HG02938 (cell line): ENCODE measurements at regions not wholly inside any gene's neighbourhood (a gene's known extent, or its start where the extent isn't known, plus 50 kb on each side); places are given as distances from the start of the nearest gene placed in this dataset.

Source experiments
- ATAC-seq: cut with Tn5 transposase; IDR thresholded peaks from one replicate; pipeline ENCODE4 v1.9.1; 2021; ENCODE audit warnings: mild to moderate bottlenecking, moderate library complexity; ENCODE audit not compliant: unreplicated experiment

DNA sequence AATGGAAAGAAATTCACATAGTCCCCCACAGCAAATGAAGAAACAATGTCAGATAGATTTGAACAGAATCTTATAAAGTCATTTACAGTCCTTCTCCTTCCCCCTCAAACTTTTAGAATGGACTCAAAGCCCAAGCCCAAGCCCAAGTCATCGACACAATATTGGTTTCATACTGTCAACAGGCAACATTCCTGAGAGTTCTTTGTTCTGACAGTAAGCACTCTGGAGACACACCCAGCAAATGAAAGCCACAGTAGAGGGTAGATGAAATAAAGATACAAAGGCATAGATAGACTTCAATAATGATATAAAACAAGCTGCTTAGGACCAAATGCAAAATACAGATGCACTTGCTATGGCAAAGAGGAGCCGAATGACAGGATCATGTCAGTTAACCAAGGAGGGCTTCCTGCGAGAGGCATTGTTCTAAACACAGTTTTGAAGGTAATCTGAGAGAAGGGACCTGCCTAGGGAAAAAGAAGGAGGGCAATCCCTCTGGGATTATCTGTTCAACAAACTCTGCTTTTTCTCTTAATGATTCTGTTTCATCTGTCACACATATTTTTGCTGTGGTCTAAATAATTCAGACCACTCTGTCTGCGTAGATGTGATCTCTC is 97.1 kb upstream of the MAP4K3 start:
- no peak for ATAC-seq

DNA sequence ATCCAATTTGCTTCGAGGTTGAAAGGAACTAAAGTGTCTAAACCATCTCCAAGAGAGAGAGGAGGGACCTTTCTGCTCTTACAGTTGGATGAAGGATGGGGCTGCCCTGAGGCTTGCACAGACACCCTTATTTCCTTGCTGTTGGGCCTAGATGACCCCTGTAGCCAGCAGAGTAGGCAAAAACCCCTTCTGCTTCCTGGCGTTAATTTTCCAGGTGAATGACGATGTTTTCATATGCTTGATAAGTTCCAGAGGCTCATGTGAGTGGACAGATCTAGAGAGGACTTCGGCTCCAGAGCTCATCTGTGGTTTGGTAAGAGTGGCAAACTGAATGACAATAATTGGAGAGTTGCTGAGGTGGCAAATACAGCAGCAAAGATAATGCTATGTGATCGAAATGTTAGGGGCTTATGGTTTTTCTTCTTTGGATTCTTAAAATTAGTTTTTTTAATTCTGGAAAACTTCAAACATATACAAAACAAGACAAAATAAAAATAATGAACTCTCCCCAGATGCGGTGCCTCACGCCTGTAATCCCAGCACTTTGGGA is 98.6 kb upstream of the MAP4K3 start:
- ATAC-seq, result no peak

DNA sequence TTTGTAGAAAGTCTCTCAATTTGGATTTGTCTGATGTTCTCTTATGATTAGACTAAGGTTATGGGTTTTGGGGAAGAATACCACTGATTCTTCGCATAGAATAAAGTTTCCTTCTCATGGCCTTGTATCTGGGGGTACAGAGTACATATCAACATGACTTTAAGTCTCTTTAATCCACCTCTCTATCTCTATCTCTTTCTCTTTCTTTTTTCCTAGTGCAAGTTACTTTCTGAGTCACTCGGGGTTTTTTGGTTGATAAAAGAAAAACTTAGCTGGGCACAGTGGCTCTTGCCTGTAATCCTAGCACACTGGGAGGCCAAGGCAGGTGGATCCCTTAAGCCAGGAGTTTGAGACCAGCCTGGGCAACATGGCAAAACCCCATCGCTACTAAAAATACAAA is 100.1 kb upstream of the MAP4K3 start:
- no peak for ATAC-seq

DNA sequence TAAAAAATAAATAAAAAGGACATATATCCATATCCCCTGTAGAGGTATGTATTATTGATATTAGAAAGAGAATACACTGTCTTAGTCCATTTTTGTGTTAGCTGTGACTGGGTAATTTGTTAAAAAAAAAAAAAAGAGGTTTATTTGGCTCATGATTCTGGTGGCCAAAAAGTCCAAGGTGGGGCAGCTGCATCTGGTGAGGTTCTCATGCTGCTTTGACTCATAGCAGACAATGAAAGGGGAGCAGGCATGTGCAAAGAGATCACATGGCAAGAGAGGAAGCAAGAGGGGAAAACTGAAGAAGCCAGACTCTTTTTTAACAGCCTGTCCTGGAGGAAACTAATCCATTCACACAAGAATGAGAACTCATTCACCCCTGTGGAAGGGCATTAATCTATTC is 101.6 kb upstream of the MAP4K3 start:
- ATAC-seq, result no peak

DNA sequence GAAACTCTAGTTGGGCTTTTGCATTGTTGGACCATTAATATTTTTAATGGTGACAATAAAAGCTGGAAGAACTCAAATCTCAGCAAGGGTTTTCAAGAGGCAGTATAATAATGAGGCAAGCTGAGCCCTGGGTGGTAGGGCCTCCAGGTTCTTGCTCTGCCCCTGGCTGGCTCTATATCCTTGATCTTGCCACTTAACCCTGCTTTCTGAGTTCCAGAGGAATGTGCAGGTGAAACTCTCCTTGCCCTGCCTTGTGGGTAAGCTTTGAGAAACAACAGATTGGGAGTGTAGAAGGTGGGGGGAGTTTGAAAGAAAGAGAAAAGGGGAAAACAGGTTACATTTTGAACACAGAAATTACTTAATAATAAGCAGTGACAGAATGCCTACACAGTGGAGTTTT is 103.3 kb upstream of the MAP4K3 start:
- no peak for ATAC-seq

DNA sequence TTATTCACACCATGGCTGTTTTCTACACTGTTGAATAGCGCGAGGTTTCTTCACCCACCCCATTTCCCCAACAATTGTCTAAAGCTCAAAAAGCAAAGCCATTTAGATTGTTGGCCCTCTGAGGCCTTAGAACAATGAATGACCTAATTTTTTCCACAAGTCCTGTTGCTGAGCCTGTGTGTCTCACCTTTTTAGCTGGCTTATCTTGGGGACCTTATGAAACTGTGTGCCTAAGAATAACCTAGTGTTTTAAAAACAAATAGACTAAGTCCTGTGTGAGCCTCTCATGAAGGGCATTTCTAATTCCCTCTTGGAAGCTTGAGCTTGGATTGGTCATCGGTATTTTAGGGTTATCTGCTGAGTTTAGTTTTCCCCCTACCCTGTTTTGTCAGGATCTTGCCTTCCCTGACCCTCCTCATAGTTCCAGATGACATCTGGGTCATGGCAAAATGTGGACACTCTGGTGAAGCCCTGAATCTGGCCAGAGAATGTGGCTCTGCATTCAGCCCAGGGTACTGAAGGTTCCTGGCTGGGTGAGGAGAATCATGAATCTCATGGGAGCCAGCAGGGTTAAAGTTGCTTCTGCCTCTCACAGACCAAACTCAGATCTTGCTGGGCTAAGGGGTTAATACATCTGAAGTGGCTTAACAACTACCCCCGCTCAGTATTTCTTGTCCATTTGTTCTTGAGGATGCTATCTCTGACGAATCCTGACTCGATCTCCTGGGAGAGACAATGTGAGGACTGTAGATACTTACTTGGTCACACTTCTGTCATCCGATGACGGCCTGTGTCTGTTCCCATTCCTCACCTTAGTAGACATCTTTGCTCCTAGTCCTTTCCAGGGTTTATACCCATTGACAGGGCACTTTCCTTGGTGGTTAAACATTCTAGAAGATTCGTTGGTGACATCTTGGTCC is 104.2 kb upstream of the MAP4K3 start:
- ATAC-seq, result no peak

DNA sequence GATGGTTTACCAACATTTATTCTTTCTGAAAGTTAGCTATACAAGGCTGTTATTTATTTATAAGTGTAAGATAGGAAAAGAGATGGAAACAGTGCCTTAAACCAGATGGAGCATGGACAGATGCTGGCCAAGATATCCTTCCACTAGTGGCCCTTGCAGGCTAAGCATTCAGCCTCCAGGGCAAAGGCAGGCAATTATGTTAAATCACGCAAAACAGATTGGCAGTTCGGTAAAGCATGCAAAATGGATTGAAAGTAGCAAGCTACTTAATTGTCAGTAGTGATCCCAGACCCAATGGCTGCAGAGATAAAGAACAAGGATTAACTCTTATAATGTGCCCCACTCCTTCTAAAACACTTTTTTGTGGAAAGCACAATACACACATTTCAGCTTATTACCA is 105.4 kb upstream of the MAP4K3 start:
- ATAC-seq, result no peak

DNA sequence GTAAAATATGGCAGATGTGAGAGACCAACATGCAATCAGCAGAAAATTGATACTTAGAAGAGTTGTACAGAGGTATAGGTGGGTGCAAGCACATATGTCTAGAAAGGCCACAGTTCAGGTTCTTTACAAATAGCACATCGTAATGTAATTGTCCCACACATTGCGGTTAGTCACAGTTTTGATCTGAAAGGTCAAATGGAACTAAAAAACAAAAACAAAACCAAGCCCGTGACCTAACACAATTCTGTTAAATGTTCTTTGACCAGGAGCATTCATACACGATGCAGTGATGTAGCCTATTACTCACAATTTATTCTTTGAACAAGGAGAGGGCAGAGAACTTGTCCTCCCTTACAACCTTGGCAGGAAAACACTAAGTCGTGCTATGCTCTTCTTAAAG is 108.9 kb upstream of the MAP4K3 start:
- ATAC-seq, result no peak

DNA sequence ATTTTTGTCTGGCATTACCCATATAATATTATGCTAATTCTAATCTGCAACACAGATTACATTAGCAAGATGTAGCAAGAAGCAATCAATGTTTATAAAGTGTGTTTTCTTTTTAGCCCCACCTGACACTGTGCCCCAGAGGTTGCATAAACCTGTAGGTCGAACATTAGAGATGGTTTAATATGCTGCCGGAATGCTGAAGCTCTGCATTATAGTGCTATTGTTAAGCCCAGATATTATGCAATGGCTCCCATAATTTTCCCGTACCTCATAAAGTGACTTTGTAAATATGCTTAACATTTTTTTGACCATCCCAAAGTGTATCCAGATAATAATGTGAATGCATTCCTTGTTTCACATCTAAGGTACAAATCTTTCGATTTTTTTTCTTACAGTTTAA is 109.3 kb upstream of the MAP4K3 start:
- no peak for ATAC-seq

DNA sequence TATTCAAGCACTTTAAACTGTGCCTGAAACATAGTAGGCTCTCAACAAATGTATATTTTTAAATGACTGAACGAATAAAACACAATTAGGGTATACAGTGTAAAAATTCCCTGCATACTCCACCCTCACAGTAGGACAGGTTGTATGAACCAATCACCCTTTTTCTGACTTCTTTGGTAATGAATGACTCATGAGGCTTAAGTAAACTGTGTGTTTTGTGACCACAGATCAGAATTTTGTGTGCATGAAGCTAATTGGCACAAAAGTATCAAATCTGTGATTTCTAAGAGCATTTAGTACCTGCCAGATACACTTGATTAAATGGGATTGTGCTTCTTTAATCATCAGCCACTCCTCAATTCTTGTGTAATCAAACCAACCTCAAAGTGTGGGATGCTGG is 109.9 kb upstream of the MAP4K3 start:
- no peak for ATAC-seq

DNA sequence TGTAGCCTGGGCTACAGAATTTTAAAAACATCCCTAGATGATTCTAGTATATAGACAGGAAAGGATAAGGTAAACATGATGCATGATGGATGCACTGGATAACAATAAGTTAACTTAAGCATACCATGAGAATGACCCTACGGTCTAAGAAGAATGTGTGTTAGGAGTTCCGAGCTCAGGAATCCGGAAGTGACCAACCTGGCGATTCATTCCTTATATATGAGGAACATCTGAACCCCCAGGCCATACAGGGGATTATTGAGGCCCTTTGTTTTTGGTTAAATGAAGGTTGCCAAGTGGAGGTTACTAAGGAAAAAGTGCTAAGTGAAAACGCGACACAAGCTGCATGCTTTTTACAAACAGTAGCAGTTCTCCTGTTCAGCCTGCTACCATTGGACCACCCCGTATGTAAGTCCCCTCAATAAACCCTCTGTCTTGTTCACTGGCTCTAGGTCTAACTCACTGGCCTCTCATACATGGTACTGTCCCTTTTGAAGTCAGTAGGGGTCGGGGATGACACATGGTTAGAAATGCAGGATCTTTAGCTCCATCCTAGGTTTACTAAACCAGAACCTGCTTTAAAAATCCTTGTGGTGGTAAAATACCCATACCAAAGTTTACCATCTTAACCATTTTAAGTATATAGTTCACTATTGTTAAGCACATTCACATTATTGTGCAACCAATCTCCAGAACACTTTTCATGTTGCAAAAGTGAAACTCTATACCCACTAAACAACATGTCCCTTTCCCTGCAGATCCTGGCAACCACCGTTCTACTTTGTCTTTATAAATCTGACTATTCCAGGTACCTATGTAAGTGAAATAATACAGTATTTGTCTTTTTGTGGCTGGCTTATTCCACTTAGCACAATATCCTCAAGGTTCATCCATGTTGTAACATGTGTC is 111.0 kb upstream of the MAP4K3 start:
- no peak for ATAC-seq

DNA sequence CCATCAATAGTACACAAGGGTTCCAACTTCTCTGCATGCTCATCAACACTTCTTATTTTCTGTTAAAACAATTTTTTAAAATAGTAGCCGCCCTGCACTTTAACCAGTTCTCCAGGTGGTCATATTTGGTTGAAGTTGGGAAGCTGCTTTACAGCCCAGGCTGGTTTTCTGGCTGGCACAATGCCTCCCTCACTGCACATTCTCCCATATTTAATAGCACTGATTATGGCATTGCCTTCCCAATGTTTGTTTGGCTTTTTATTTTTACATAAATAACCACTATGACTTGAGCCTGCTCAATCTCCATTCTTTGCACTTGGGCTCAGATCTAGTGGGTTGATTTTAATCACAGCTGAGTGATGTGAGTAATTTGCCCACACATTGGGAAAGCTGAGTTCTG is 111.9 kb upstream of the MAP4K3 start:
- no peak for ATAC-seq

DNA sequence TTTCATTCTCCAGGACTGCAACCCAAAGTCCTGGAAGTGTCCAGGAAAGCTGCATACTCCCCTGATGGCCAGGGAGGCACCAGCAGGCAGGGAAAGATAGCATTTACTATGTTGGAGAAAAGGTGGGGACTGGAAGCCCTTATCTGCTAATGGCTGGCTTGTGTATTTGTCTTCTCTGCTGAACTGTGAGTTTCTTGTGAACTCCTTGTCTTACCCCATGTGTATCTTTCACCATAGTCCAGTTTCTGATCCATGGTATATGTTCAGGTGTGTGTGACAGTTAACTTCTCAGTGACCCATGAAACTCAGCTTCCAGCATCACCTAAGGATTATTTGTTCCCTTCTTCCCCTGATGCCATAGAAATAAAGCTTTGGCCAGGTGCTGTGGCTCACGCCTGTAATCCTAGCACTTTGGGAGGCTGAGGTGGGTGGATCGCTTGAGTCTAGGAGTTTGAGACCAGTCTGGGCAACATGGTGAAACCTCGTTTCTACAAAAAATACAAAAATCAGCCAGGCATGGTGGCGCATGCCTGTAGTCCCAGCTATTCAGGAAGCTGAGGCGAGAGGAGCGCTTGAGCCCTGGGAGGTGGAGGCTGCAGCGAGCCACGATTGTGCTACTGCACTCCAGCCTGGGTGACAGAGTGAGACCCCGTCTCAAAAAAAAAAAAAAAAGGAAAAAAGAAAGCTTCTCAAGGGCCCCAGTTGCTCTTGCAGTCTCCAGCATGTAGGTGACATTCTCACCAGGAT is 112.8 kb upstream of the MAP4K3 start:
- no peak for ATAC-seq

DNA sequence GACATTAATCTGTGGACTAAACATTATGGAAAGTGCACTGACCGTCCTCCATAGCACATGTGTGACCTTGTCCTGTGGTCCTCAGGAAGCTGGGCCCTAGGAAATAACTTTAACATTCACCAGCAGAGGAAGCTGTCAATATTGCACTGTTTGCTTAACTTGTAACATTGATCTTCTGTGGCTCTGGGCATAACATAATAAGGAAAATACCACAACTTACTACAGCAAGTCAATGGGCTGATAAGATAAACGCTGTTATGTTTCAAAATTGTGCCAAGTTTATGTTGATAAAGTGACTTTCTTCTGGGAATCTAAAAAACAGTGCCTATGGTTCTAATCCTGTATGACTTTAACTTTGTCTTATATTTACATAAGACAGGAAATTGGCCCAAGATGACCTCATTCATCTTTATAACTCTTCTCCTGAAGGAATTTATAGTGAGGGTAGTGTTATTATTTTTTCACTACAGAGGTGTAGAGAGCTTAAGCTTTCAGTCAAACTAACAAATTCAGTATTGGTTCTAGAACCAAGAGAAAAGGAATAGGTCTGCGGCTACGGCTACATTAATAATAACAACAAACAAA is 113.7 kb upstream of the MAP4K3 start:
- ATAC-seq, result no peak

DNA sequence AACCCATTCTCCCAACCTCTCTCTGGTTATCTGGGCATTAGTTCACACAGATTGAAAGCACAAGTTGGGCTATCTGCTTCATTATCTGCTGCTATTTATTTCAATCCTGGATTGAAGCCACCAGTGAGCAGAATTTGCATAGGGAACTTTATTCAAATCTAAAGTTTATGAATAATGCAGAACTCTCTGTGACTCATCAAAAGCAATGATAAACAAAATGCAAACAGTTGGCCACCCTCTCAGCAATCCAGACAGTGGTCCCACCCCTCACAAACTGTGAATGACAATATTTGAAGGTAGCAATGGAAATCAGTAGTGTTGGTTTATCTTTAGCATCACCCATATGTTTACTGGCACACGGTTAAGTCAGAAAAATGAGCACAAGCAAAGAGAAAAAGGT is 106.8 kb upstream of the TMEM178A start:
- ATAC-seq, result no peak

DNA sequence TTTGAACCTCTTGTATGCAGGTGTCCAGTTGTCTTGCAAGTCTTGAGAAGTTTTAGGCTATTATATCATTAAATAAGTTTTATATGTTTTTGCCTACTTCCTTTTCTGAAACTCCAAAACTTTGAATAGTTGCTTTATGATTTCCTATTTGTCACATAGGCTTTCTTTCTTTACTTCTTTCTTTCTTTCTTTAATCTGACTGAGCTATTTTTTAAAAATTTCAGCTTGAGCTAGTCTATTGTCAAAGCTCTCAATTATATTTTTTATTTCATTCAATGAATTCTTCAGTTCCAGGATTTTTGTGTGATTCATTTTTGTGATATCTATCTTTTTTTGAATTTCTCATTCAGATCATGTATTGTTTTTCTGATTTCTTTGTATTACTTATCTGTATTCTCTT is 102.1 kb upstream of the TMEM178A start:
- no peak for ATAC-seq

DNA sequence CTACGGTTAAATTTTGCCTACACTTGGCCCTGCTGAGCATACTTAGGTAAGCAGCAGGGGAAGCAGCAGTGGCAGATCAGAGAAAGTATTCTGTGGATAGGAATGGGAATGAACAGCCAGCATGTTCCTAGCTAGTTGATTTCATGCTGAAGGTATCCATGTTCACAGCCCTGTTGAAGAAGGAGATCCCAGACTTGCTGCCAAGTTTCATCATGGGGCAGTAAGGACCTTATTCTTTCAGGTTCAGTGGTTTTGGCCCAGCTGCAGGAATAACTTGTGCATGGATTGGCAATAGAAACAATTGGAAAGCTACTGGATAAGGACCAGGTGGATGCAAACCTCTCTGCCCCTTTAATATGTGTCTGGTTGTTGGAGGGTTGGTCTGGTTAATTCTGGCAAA is 98.2 kb upstream of the TMEM178A start:
- ATAC-seq, result no peak

DNA sequence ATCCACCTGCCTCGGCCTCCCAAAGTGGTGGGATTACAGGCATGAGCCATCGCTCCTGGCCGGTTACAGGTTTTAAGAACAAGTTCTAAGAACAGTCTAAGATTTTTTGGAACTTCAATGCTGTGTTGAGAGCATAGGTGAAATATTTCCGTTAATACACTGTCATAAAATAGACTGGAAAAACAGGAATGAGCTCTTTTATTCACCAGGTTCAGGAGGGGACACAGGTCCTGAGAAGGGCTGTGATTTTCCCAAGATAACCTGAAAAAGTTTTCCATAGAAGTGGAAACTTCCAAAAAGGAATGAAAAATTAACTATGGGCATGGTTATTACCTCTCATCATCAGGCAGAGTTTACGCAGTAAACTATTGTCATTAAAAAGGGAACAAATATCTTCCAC is 97.6 kb upstream of the TMEM178A start:
- ATAC-seq, result no peak

DNA sequence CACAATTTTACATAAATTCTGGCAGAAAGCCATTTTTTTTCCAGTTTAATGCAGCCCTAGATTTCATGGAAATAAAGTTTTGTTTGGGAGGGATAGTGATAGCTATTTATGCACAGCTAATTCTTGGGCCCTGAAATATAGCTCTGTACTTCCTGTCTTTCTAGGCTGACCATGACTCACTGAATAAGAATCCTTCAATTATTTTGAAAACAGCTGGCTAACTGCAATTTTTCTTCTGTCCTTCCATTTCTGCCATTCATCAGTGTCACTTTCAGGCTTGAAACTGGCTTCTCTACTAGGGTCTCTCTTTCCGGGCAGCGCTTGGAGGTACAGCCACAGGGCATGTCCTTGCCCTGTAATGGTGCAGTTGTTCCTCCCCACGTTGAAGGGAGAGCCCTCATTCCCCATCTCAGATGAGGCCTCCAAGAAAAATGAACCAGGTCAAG is 97.1 kb upstream of the TMEM178A start:
- ATAC-seq, result no peak

DNA sequence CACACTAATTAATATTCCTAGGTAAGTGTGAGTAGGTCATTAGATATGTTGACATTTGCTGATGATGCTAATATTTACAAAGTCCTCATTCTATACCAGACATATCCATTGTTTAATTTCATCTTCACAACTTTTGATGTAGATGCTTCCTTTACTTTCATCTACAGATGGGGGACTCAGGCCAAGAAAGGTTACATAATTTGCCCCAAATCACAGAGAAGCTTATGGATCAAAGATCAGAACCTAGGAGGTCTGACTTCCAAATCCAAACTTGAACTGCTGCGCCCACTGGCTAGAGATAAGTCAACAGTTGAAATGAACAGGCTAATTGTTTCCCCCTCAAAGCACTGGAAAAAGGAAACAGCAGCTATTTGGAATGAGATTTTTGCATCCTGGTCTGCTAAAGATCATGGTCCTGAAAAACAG is 95.6 kb upstream of the TMEM178A start:
- no peak for ATAC-seq
